ENCODE measurements at regions not wholly inside any gene's neighbourhood (a gene's known extent, or its start where the extent isn't known, plus 50 kb on each side); places are given as distances from the start of the nearest gene placed in this dataset.

- dilution Hi-C loops (cut with MboI; ENCODE audit: extremely low pct_ligation_motif_present, low sequenced_read_pairs): no loop called here
- ChIA-PET POLR2A (no interaction called here), CTCF (no interaction called here)
- H3K4me2 ChIP-seq (ENCODE audit: insufficient read depth, low read length): no peak overlapping the region
- H3K9ac ChIP-seq (replicated peaks; ENCODE audit: extremely low read depth, insufficient read depth, low read length): no peak overlapping the region
- TF ChIP-seq POLR2AphosphoS5 (IDR thresholded peaks at IDR 0.05; ENCODE audit: insufficient read depth, low read depth, low read length) (no peak), JUN (IDR thresholded peaks at IDR 0.05; ENCODE audit: borderline replicate concordance, insufficient read depth, insufficient read length, low read depth) (no peak), FOS (IDR thresholded peaks at IDR 0.05; ENCODE audit: borderline replicate concordance, insufficient read depth, low read length) (no peak), EZH2 (IDR thresholded peaks at IDR 0.05; ENCODE audit: borderline replicate concordance, low read depth, low read length, severe bottlenecking) (no peak), POLR2A (IDR thresholded peaks at IDR 0.05; ENCODE audit: low read depth, low read length) (no peak), CTCF (IDR thresholded peaks at IDR 0.05; ENCODE audit: extremely low read depth in 1 of 2, insufficient read depth in 1 of 2, low read depth in 1 of 2, low read length in 2 of 2) (no peak), MAX (IDR thresholded peaks at IDR 0.05; ENCODE audit: insufficient read depth, insufficient read length) (no peak)
- H3K27ac ChIP-seq (ENCODE audit: insufficient read depth, low read depth, low read length): no peak overlapping the region
- no peaks in the 10 kb centered on the region for H3K27me3 ChIP-seq (ENCODE audit: control insufficient read depth in 2 of 2, insufficient read depth in 2 of 2, low read length in 2 of 2)
- no peak overlapping the region for H3K4me3 ChIP-seq (replicated peaks in 1 of 3; ENCODE audit: insufficient read depth in 1 of 3, low read depth in 1 of 3, low read length in 3 of 3)
- no peaks in the 10 kb centered on the region for H3K4me1 ChIP-seq (ENCODE audit: control insufficient read depth, extremely low read depth, insufficient read depth, low read length)
- no peak overlapping the region for H2AFZ ChIP-seq (ENCODE audit: low read depth, low read length)
- no peaks in the 10 kb centered on the region for H3K9me1 ChIP-seq (replicated peaks; ENCODE audit: control insufficient read depth, extremely low read depth, insufficient read depth, low read length)
- H4K20me1 ChIP-seq (replicated peaks; ENCODE audit: control insufficient read depth, extremely low read depth, insufficient read depth, low read length): no peaks in the 10 kb centered on the region
- no peaks in the 10 kb centered on the region for H3K9me3 ChIP-seq (replicated peaks; ENCODE audit: control insufficient read depth, insufficient read depth, low read length)
- DNase-seq (ENCODE audit: low read depth, low spot score) (no peak), FAIRE-seq (no peak)
- intact Hi-C loops (cut with micrococcal nuclease): no loop called here
- H3K79me2 ChIP-seq (ENCODE audit: control insufficient read depth, insufficient read depth, low read length): no peaks in the 10 kb centered on the region
- no TSS peak for BruUV-seq (replicated peaks)
- no peaks in the 10 kb centered on the region for H3K36me3 ChIP-seq (ENCODE audit: control insufficient read depth in 2 of 2, extremely low read depth in 1 of 2, insufficient read depth in 2 of 2, low read length in 2 of 2)
These were observed 319.3 kb upstream of the GRAMD2B start for GRCh38 chr5:126103868-126104267.

Data from endothelial cell of umbilical vein (primary cell).